GM18873 (cell line): ENCODE measurements at regions not wholly inside any gene's neighbourhood (a gene's known extent, or its start where the extent isn't known, plus 50 kb on each side); places are given as distances from the start of the nearest gene placed in this dataset.

ENCODE experiments used
- ATAC-seq: cut with Tn5 transposase; IDR thresholded peaks from one replicate; pipeline ENCODE4 v1.9.1; 2021; ENCODE audit warnings: mild to moderate bottlenecking, moderate library complexity, moderate number of reproducible peaks; ENCODE audit not compliant: unreplicated experiment, low FRiP score

DNA sequence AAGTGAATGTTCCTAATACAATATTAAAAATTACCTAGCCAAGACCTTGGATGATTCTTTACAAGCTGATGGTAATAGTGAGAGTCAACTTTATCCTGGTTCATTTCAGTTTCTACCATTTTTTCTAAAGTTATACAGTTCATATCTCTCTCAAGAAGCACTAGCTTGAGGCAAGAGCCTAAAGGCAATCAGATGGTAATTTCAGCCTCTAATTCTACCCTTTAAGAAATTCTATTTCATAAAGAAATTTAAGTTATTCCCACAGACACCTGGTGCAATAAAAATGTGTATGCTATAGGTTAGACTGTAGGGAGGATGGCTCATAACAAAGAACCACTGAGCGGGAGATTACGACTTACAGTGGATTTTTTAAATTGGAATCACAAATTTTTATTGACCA, 984.2 kb upstream of the ADGRL3 start:
- no peak for ATAC-seq

DNA sequence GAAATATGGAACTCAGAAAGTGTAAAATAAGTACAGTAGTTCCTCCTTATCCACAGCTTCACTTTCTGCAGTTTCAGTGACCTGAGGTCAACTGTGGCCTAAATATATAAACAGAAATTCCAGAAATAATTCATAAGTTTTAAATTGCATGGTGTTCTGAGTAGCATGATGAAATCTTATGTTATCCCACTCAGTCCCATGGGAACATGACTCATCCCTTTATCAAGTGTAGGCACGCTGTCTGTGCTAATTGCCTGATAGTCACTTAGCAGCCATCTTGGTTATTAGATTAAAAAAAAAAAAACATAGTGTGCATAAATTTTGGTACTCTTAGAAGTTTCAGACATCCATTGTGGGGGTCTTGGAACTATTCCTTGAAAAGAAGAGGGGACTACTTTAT, 983.4 kb upstream of the ADGRL3 start:
- ATAC-seq: no peak

DNA sequence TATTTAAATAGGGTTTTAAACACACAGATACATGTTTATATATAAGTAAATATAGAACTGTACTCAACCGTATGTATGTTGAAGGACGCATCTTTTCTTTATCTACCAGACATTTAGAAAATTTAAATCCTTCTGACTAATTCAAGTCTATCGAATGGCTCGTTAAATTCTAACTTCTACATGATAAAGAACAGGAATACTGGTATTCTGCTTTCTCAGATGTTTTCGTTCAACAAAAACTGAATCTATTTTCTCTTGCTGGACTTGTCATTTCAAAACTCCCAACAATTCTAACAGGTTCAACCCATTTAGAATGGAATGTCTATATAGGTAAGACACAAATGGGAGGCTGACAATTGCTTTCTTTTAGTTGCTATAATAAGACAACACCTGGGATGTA, 978.3 kb upstream of the ADGRL3 start:
- ATAC-seq: no peak

DNA sequence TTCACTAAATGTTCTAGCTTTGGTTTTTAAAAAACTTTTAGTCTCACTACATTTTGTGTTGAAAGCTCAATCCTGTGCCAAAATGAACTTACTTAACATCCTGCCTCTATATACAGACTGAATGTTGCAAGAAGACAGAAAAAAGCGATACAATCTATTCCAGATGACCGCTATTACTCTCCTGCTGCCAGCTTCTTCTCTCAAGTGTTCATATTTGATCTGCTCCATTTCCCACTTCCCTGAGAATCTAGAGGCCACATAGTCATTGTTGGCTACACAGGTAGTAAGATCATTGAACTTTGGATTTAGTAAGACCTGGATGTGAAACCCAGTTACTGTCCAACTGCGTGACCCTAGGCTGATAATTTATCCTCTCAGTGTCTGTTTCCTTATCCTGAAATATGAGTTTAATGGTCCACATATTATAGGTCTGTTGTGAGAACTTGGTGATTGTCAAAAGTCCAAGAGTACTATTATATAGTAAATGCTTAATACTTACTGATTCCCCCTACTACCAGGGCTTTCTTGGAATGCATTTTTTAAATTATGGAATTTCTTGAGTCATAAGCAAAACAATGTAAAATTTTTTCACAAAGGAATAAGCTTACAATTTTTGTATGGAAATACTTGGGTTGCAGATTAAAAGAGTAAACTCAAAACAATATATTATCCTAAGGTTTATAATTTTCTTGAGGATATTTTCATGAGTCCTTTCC, 976.8 kb upstream of the ADGRL3 start:
- ATAC-seq: no peak

DNA sequence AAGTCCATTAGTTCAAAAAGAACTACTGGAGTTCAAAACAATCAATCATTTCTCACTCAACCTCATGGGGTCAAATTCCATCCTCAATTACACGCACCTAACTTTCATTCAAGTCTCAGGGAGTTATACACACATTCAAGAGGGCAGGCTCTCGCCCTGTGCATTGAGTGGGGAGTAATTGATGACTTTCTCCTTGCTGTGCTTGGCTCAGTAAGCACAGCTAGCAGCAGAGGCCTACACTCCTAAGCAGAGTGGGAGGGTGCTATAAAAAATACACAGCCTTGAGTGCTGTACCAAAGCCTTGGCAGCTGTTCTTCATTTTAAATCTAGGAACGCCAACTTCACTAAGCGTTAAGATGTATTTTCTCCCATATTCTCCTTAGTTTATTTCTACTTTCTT, 958.3 kb upstream of the ADGRL3 start:
- no peak for ATAC-seq

DNA sequence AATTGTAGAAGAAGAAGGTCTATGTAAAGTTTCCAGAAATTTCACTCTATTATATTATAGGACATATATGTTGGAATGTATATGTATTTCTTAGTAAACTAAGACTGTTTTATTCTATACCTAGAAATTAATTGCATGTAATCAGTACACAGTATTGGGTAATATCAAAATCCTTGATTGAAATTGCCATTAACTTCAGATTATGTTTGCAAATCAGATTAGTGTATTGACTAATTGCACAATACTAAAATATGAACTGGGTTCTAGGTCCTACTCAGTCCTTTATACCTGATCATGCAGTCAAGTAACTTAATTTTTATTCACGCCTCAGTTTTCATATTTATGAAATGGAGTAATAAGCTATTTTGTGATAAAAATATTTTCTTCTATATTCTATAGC, 950.3 kb upstream of the ADGRL3 start:
- ATAC-seq: no peak

DNA sequence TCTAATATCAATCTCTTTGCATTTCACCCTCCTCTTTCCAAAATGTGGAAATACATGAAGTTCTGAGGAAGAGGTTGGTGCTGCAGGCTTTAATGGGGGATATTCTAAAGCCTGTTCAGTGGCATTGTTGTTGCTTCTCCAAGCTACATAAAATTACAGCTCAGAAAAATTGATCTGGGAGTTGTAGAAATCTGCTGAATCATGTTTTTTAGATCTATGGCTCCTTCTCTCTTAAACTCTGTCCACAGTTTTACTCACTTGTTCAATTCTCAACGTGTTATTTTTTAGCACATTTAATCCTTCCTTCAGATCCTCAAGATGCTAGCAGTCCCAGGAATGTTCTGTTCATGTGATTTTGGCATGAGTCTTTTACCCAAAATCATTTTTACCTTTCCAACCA, 949.5 kb upstream of the ADGRL3 start:
- no peak for ATAC-seq

DNA sequence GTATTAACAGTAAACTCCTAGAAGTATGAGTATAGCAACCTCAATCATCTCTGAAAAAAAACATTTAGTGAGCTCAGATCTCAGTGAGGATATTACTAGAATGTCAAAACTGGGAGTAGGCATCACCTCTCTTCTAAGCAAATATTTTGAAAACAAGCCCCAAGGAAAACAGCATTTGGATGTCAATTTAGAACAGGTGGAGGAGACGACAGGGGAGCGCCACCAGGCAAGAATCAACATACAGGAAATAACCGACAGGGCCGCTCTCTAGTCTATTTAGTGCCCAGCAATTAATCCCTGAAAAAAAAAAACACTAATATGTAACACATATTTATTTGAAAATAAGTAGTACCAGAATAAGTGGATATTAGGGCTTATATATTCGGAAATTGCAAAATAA, 940.3 kb upstream of the ADGRL3 start:
- ATAC-seq: no peak

DNA sequence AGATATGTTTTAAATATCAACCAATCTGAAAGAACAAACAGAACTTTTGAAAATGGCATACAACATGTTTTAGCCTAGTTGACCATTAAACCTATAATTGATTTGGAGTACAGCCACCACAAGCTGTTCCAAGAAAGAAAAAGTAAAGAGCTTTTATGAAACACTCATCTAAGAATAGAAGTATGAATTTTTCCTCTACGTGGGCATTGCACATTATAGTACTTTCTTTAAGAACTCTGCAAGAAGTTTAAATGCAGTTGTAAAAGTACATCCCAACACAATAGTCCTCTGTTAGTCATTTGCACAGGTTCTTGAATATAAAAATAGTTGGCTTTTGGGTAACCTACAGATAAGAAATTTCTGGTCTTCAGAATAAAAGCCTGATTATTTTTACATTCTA, 933.6 kb upstream of the ADGRL3 start:
- ATAC-seq: no peak

DNA sequence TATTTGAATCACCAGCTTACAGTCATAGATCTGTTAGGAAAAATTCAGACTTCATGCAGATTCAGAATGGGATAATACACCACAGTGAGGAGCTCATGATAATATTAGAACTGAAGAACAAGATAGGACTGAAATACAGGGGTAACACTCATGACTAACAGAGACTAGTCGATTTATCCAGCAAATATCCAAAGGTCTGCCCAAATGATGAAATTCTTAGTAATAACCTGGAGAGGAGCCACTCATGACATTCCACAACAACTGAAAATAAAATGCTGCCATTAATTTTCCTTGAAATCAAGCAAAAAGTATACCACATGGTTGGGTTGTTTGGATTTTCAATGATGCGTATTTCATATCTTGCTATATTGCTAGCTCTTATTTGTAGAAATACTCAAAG, 903.7 kb upstream of the ADGRL3 start:
- no peak for ATAC-seq

DNA sequence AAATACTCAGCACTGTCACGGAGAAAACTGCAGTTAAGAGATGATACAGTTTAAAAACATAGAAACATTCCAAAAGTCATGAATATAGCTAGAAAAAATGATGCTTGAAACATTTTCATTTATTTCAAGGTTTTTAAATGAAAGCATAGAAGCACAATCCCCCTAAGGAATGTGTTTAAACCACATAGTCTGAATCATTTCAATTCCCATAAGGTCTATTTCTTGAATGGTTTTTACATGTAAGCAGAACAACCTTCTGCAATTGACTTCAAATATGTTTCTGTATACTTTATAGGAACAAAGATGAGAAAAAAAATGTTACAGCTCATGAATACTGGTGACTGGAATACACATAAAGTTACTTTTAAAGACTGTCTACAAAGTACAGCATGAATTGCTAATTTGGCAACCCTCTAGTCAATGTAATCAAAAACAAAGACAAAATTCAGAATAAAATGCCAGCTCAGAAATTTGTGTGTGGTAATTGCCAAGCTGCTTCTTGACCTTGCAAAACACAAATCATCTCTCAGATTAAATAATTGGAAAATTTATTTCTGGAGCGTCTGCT, 886.4 kb upstream of the ADGRL3 start:
- ATAC-seq: no peak

DNA sequence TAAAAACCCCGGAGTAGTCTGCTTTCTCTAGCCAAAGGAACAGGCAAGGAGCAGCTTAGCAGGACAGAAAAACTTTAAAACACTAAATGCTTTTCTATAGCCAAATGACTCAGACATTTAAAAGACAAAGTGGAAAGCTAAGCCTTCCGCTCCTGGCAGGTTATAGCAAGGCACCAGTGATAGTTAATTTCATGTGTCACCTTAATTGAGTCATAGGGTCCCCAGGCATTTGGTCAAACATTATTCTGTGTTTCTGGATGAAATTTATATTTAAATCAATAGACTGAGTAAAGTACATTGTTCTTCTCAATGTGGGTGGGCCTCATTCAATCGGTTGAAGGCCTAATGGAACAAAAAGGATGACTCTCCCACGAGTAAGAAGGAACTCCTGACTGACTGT, 885.7 kb upstream of the ADGRL3 start:
- no peak for ATAC-seq

DNA sequence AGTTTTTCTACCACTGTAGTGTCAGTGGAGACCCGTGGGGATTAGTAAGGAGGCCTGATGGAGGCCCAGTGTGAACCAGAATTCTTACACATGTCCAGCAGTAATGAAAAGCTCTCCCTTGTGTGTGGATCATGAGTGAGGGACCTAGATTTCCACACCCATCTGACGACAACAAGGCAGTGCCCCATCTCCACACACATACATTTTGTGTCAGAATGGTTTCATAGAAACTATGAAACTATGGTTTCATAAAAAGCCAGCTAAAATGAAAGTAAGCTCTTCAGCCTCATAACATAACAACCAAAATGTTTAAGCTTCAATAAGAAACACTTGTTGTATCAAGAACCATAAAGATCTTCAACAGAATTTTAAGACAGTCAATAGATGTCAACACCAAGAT, 884.5 kb upstream of the ADGRL3 start:
- ATAC-seq: no peak

DNA sequence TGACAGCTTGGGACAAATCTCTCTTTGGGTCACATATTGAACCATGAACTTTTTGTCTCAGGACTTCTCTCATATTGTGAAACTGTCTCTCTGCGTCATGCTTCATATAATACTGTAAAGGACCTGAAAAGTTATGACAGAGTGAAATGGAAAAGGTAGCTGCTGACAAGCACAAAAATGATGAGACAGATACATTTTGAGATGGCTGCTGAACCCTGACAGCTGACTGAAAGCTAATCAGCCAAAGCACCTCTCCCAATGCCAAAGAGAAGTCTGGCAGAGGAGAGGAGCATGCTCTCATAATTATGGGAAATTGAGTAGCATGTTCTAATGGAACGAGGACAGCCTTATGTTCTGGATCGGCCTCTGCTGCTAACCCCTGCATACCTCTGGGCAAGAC, 873.4 kb upstream of the ADGRL3 start:
- ATAC-seq: no peak

DNA sequence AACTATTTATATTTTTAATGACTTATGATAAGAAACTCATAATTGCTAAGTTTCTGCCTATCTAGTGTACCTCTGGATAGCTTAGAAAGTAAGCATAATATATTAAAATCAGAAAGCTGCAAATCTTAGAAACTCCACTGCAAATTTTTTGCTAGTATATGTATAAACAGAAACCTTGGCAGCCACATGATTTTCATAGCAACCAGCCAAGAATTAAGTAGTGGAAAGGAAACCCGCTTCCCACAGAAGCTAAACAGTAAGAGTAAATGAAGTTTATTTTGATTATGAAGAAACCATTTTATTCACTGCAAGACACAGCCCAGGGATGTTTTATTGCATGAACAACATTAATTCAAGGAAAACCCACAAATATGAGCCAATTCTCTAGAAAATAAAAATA, 872.5 kb upstream of the ADGRL3 start:
- no peak for ATAC-seq

DNA sequence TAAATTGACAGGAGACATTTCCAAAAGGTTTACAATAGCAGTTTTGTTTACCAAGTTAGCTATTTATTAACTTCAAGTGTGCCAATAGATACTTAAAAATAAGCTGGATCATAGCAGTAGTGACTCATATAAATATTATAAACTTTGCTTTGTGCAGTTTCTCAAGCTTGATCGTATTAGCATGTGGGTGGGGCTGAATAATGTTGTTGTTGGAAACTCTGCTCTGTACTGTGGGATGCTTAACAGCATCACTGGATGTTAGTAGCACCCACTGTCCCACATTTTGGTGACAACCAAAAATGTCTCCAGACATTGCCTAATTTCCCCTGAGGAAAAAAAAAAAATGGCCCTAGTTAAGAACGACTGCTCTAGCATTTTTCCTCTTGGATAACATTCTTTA, 855.2 kb upstream of the ADGRL3 start:
- ATAC-seq: no peak

DNA sequence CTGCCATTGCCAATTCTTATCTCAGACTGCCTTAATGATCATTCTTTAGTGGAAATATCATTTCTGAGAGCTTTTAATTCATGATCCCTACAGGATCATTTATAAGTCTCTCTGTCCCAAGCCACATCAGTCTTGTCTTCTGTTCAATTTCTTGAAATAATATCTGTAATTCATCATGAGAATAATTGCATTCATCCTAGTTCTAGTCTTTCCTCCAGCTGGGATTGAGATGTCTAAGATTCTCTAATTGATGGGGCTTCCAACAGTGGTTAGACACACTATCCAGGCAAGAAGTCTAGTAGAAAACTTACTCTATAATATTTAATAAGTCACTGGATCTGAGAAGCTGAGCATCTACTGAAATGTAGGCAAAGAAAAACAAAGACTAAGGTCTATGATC, 854.7 kb upstream of the ADGRL3 start:
- no peak for ATAC-seq

DNA sequence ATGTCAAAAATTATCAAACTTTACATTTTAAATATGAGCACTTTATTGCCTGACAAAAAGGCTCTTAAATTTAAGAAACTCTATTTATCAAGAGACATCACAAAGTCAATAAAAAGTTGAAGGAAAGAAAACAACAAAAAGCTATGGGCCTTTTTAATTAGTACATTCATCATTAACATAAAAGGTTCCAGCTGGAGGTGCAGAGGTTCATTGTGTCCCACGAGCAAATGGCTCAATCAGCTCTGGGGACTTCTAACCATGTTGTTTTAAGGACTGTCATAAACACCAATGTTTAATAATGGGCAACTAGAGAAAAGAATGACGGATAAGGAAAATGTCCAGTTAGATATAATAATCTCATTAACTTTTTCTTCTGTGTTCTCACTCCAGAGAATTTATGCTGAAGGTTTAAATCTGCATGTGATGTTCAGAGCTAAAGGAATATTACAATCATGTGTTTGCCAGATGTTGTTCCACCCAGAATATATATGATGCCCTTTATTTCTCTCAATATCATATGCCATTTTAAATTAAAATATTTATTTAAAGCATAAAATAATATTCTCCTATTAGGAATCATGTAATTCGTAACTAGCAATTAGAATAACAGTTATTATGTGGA, 840.3 kb upstream of the ADGRL3 start:
- no peak for ATAC-seq

DNA sequence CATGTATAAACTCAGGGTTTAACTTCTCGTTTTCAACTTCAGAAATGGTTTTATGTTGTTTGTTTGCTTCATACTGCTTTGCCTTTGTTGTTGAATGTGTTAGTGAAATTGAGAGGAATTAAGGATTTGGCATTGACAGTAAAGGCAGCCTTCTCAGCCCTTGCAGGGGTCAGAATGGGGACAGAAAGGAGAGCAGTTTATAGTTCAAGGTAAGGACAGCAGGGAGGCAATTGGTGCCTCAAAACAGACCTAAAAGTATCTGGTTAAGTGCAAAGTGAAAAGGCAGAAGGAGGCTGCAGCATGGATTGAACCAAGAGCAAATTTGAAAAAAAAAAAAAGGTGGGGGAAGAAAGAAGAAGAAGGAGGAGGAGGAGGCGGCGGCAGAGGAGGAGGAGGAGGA, 835.0 kb upstream of the ADGRL3 start:
- no peak for ATAC-seq

DNA sequence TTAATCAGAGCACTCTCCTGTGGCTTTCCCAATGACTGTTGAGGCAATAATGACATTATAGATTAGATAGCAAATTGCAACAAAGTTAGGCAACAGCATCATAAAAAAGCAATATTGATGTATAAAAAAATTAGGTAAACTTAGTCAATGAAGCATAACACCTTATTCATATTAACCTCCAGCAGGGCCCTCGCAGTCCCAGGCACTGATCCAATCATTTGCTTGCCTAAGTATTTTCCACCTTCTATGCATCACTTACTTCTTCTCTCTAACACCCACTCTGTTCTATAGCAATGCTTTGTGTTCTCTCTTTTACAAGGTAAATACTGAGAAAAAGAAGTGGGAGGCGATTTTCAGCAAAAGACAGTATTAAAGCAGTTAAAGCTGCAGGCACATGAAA, 833.5 kb upstream of the ADGRL3 start:
- no peak for ATAC-seq

DNA sequence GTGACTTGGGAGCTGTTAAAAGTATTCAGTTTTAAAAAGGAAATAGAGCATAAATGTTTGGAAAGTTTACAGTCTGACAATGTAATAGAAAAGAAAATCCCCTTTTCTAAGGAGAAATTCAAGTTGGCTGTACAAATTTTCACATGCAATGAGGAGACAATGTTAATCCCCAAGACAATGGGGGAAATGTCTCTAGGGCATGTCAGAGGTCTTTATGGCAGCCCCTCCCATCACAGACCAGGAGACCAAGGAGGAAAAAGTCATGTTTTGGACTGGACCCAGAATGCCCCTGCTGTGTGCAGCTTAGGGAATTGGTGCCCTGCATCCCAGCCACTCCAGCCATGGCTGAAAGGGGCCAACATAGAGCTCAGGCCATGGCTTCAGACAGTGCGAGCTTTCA, 831.1 kb upstream of the ADGRL3 start:
- no peak for ATAC-seq

DNA sequence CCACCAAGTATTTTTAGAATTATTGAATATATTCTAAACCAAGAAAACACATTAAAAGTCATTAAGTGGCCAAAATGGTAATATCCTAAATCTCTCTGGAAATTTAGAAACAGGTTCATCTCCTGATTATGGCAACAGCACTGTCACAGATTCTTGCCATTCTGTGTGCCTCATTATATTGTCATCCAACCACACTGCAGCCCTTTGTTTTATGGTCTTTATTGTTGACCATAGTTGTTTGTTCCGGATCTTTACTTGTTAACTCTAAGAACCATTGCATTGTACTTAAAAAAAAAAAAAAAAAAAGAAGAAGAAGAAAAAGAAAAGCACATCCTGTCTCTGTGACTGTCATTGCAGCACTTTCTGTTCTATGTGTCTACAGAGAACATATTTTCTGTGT, 822.1 kb upstream of the ADGRL3 start:
- ATAC-seq: no peak
